Natural killer cell treated with Interleukin-12 subunit alpha and Interleukin-12 subunit beta and Interleukin-15 and Interleukin-18, amount 100 ng/mL, for 72 hours (primary cell): ENCODE measurements at regions not wholly inside any gene's neighbourhood (a gene's known extent, or its start where the extent isn't known, plus 50 kb on each side); places are given as distances from the start of the nearest gene placed in this dataset.

Source experiments
- ATAC-seq, 2 donors: fragments of 150-1000 bp; cut with Tn5 transposase in 1 of 2; sonication (Bioruptor Pico), chemical (Tn5 transposase) in 1 of 2; 2 replicates each; pipeline ENCODE4 v1.10.0; 2021
- DNase-seq: peaks from one replicate; pipeline ENCODE4 v3.0.0; 2022; ENCODE audit warnings: low spot score
- H3K27ac Mint-ChIP-seq, 2 donors: 1 replicate in 1 of 2; 2 replicates in 1 of 2; pipeline ENCODE4 v1.8.0; 2022; ENCODE audit warnings: mixed read lengths in 2 of 2, mild to moderate bottlenecking in 1 of 2, moderate library complexity in 1 of 2
- H3K27me3 Mint-ChIP-seq, 2 donors: 1 replicate in 1 of 2; 2 replicates in 1 of 2; pipeline ENCODE4 v1.8.0; 2022; ENCODE audit warnings: mixed read lengths in 2 of 2
- H3K36me3 Mint-ChIP-seq: one replicate; pipeline ENCODE4 v1.8.0; 2022; ENCODE audit warnings: mixed read lengths
- H3K4me1 Mint-ChIP-seq, 2 donors: 1 replicate in 1 of 2; 2 replicates in 1 of 2; pipeline ENCODE4 v1.8.0; 2022; ENCODE audit warnings: low read depth in 2 of 2, mixed read lengths in 2 of 2, mild to moderate bottlenecking in 1 of 2
- H3K4me3 Mint-ChIP-seq: one replicate; pipeline ENCODE4 v1.8.0; 2022; ENCODE audit warnings: mixed read lengths
- H3K9me3 Mint-ChIP-seq: 2 replicates; pipeline ENCODE4 v1.8.0; 2022; ENCODE audit warnings: mixed read lengths

GRCh38 chr18:51621113-51621863 lies 423.8 kb upstream of the MEX3C start:
- no peak for ATAC-seq
- H3K36me3 Mint-ChIP-seq: no peaks in the 10 kb centered on the region
- DNase-seq: no peak
- no peak overlapping the region for H3K4me3 Mint-ChIP-seq
- peaks cover 28 to 35% of the 10 kb centered on the region in 2 donors for H3K27me3 Mint-ChIP-seq
- H3K9me3 Mint-ChIP-seq: no peaks in the 10 kb centered on the region
- no peak overlapping the region for H3K27ac Mint-ChIP-seq
- no peaks in the 10 kb centered on the region for H3K4me1 Mint-ChIP-seq

GRCh38 chr18:51621864-51622160 lies 424.3 kb upstream of the MEX3C start:
- peaks cover 28 to 37% of the 10 kb centered on the region in 2 donors for H3K27me3 Mint-ChIP-seq
- ATAC-seq (no peak), DNase-seq (no peak)
- H3K4me1 Mint-ChIP-seq: no peaks in the 10 kb centered on the region
- no peaks in the 10 kb centered on the region for H3K36me3 Mint-ChIP-seq
- no peaks in the 10 kb centered on the region for H3K9me3 Mint-ChIP-seq
- no peak overlapping the region for H3K4me3 Mint-ChIP-seq
- H3K27ac Mint-ChIP-seq: no peak overlapping the region

GRCh38 chr18:51622702-51623101 lies 425.2 kb upstream of the MEX3C start:
- DNase-seq (no peak), ATAC-seq (no peak)
- H3K4me1 Mint-ChIP-seq: no peaks in the 10 kb centered on the region
- no peak overlapping the region for H3K4me3 Mint-ChIP-seq
- H3K27me3 Mint-ChIP-seq: peaks cover 32 to 41% of the 10 kb centered on the region in 2 donors
- no peaks in the 10 kb centered on the region for H3K36me3 Mint-ChIP-seq
- no peaks in the 10 kb centered on the region for H3K9me3 Mint-ChIP-seq
- no peak overlapping the region for H3K27ac Mint-ChIP-seq

- Mint-ChIP-seq H3K27me3 (peaks cover 33 to 41% of the 10 kb centered on the region in 2 donors), H3K4me3 (no peak overlapping the region)
- ATAC-seq: no peak
Observed at GRCh38 chr18:51623653-51624052, 426.2 kb upstream of the MEX3C start.

GRCh38 chr18:51630706-51631105 lies 433.2 kb upstream of the MEX3C start:
- Mint-ChIP-seq H3K36me3 (peaks cover 2% of the 10 kb centered on the region), H3K4me3 (no peak overlapping the region), H3K9me3 (peaks cover under 1% of the 10 kb centered on the region), H3K4me1 (no peaks in the 10 kb centered on the region), H3K27ac (no peak overlapping the region), H3K27me3 (peaks cover 6 to 13% of the 10 kb centered on the region in 2 donors)
- DNase-seq: no peak
- ATAC-seq: no peak

More at GRCh38 chr18:51623653-51624052, 426.2 kb upstream of the MEX3C start:
- DNase-seq: no peak
- no peaks in the 10 kb centered on the region for H3K9me3 Mint-ChIP-seq
- H3K4me1 Mint-ChIP-seq: no peaks in the 10 kb centered on the region
- H3K27ac Mint-ChIP-seq: no peak overlapping the region
- H3K36me3 Mint-ChIP-seq: no peaks in the 10 kb centered on the region

GRCh38 chr18:51637881-51638280 lies 440.4 kb upstream of the MEX3C start:
- Mint-ChIP-seq H3K4me1 (no peaks in the 10 kb centered on the region), H3K27me3 (peaks cover 6 to 17% of the 10 kb centered on the region in 2 donors), H3K36me3 (peaks cover 6% of the 10 kb centered on the region), H3K4me3 (no peak overlapping the region), H3K27ac (no peak overlapping the region), H3K9me3 (peaks cover 8% of the 10 kb centered on the region)
- no peak for ATAC-seq
- no peak for DNase-seq

- Mint-ChIP-seq H3K9me3 (peaks cover 8% of the 10 kb centered on the region), H3K27me3 (peaks cover 12 to 32% of the 10 kb centered on the region in 2 donors), H3K36me3 (peaks cover 6% of the 10 kb centered on the region), H3K27ac (no peak overlapping the region), H3K4me3 (no peak overlapping the region), H3K4me1 (no peaks in the 10 kb centered on the region)
- ATAC-seq (no peak), DNase-seq (no peak)
Observed at GRCh38 chr18:51639541-51639940, 442.1 kb upstream of the MEX3C start.

- DNase-seq (no peak), ATAC-seq (no peak)
- peaks cover 4% of the 10 kb centered on the region for H3K9me3 Mint-ChIP-seq
- H3K4me1 Mint-ChIP-seq: no peaks in the 10 kb centered on the region
- peaks cover 21 to 23% of the 10 kb centered on the region in 2 donors for H3K27me3 Mint-ChIP-seq
- no peaks in the 10 kb centered on the region for H3K36me3 Mint-ChIP-seq
- no peak overlapping the region for H3K4me3 Mint-ChIP-seq
- H3K27ac Mint-ChIP-seq: no peak overlapping the region
Observed at GRCh38 chr18:51643483-51643882, 446.0 kb upstream of the MEX3C start.

- H3K27ac Mint-ChIP-seq: no peak overlapping the region
- H3K9me3 Mint-ChIP-seq: no peaks in the 10 kb centered on the region
- DNase-seq (no peak), ATAC-seq (no peak)
- H3K4me1 Mint-ChIP-seq: no peaks in the 10 kb centered on the region
- peaks cover 17% of the 10 kb centered on the region in 2 donors for H3K27me3 Mint-ChIP-seq
- no peaks in the 10 kb centered on the region for H3K36me3 Mint-ChIP-seq
- no peak overlapping the region for H3K4me3 Mint-ChIP-seq
Observed at GRCh38 chr18:51645607-51646006, 448.1 kb upstream of the MEX3C start.

GRCh38 chr18:51647346-51647745 lies 449.9 kb upstream of the MEX3C start:
- DNase-seq (no peak), ATAC-seq (no peak)
- Mint-ChIP-seq H3K9me3 (no peaks in the 10 kb centered on the region), H3K4me1 (no peaks in the 10 kb centered on the region), H3K27ac (no peak overlapping the region), H3K27me3 (peaks cover 28 to 29% of the 10 kb centered on the region in 2 donors), H3K36me3 (no peaks in the 10 kb centered on the region), H3K4me3 (no peak overlapping the region)

GRCh38 chr18:51647942-51648341 lies 450.5 kb upstream of the MEX3C start:
- Mint-ChIP-seq H3K36me3 (no peaks in the 10 kb centered on the region), H3K4me1 (no peaks in the 10 kb centered on the region), H3K27ac (no peak overlapping the region), H3K9me3 (no peaks in the 10 kb centered on the region), H3K4me3 (no peak overlapping the region), H3K27me3 (peaks cover 28 to 29% of the 10 kb centered on the region in 2 donors)
- DNase-seq (no peak), ATAC-seq (no peak)

- ATAC-seq: no peak
Observed at GRCh38 chr18:51649796-51650195, 452.3 kb upstream of the MEX3C start.

GRCh38 chr18:51651761-51652160 lies 454.3 kb upstream of the MEX3C start:
- no peaks in the 10 kb centered on the region for H3K36me3 Mint-ChIP-seq
- no peak for DNase-seq
- no peak overlapping the region for H3K4me3 Mint-ChIP-seq
- H3K4me1 Mint-ChIP-seq: no peaks in the 10 kb centered on the region
- H3K27me3 Mint-ChIP-seq: peaks cover 22% of the 10 kb centered on the region in 2 donors
- no peaks in the 10 kb centered on the region for H3K9me3 Mint-ChIP-seq
- no peak overlapping the region for H3K27ac Mint-ChIP-seq
- ATAC-seq: no peak

More at GRCh38 chr18:51649796-51650195, 452.3 kb upstream of the MEX3C start:
- DNase-seq: no peak
- Mint-ChIP-seq H3K4me3 (no peak overlapping the region), H3K27me3 (peaks cover 14 to 23% of the 10 kb centered on the region in 2 donors), H3K36me3 (no peaks in the 10 kb centered on the region), H3K9me3 (no peaks in the 10 kb centered on the region), H3K27ac (no peak overlapping the region), H3K4me1 (no peaks in the 10 kb centered on the region)

- no peak overlapping the region for H3K4me3 Mint-ChIP-seq
- ATAC-seq: no peak
- H3K27ac Mint-ChIP-seq: no peak overlapping the region
Observed at GRCh38 chr18:51653507-51654213, 456.2 kb upstream of the MEX3C start.

More at GRCh38 chr18:51653507-51654213, 456.2 kb upstream of the MEX3C start:
- Mint-ChIP-seq H3K4me1 (no peaks in the 10 kb centered on the region), H3K36me3 (no peaks in the 10 kb centered on the region), H3K27me3 (peaks cover 18 to 30% of the 10 kb centered on the region in 2 donors), H3K9me3 (no peaks in the 10 kb centered on the region)
- no peak for DNase-seq
